ENCODE measurements at regions not wholly inside any gene's neighbourhood (a gene's known extent, or its start where the extent isn't known, plus 50 kb on each side); places are given as distances from the start of the nearest gene placed in this dataset.
"Not testable (repeated sequence)": the region's sequence is repeated elsewhere in the genome, so short reads cannot be mapped to it uniquely, and the experiment has no call there.

GRCh38 chr7:81233208-81233940 is 314.5 kb upstream of the SEMA3C start:
- Histone ChIP-seq H3K27me3 (ENCODE audit: control insufficient read depth in 5 of 5, insufficient read depth in 4 of 5, low read length in 5 of 5) (no peaks in the 10 kb centered on the region), H3K4me3 (ENCODE audit: low read depth in 1 of 5, low read length in 5 of 5) (no peak overlapping the region), H3K9me3 (ENCODE audit: control insufficient read depth in 5 of 5, low read length in 5 of 5) (no peaks in the 10 kb centered on the region), H3K4me1 (ENCODE audit: control insufficient read depth in 5 of 5, insufficient read depth in 5 of 5, low read length in 5 of 5) (no peaks in the 10 kb centered on the region), H3K9ac (ENCODE audit: low read length in 5 of 5) (no peak overlapping the region), H3K27ac (ENCODE audit: low read depth, low read length) (no peak overlapping the region), H3K36me3 (ENCODE audit: control insufficient read depth in 5 of 5, insufficient read depth in 5 of 5, low read length in 5 of 5) (no peaks in the 10 kb centered on the region)

- H3K9ac ChIP-seq (ENCODE audit: low read length in 5 of 5): no peak overlapping the region
- no peaks in the 10 kb centered on the region for H3K36me3 ChIP-seq (ENCODE audit: control insufficient read depth in 5 of 5, insufficient read depth in 5 of 5, low read length in 5 of 5)
- no peaks in the 10 kb centered on the region for H3K4me1 ChIP-seq (ENCODE audit: control insufficient read depth in 5 of 5, insufficient read depth in 5 of 5, low read length in 5 of 5)
- H3K4me3 ChIP-seq (ENCODE audit: low read depth in 1 of 5, low read length in 5 of 5): no peak overlapping the region
- H3K27ac ChIP-seq (ENCODE audit: low read depth, low read length): no peak overlapping the region
- no peaks in the 10 kb centered on the region for H3K9me3 ChIP-seq (ENCODE audit: control insufficient read depth in 5 of 5, low read length in 5 of 5)
- no peaks in the 10 kb centered on the region for H3K27me3 ChIP-seq (ENCODE audit: control insufficient read depth in 5 of 5, insufficient read depth in 4 of 5, low read length in 5 of 5)
Observed at GRCh38 chr7:81232084-81232799, 313.4 kb upstream of the SEMA3C start.

GRCh38 chr7:81231301-81231838 is 312.5 kb upstream of the SEMA3C start:
- no peaks in the 10 kb centered on the region for H3K4me1 ChIP-seq (ENCODE audit: control insufficient read depth in 5 of 5, insufficient read depth in 5 of 5, low read length in 5 of 5)

GRCh38 chr7:81226234-81226633 is 307.4 kb upstream of the SEMA3C start:
- Histone ChIP-seq H3K9me3 (ENCODE audit: control insufficient read depth in 5 of 5, low read length in 5 of 5) (peaks cover 0 to 10% (median 4%) of the 10 kb centered on the region in 5 donors), H3K9ac (ENCODE audit: low read length in 5 of 5) (no peak overlapping the region), H3K4me3 (ENCODE audit: low read depth in 1 of 5, low read length in 5 of 5) (no peak overlapping the region), H3K27ac (ENCODE audit: low read depth, low read length) (no peak overlapping the region), H3K4me1 (ENCODE audit: control insufficient read depth in 5 of 5, insufficient read depth in 5 of 5, low read length in 5 of 5) (no peaks in the 10 kb centered on the region), H3K36me3 (ENCODE audit: control insufficient read depth in 5 of 5, insufficient read depth in 5 of 5, low read length in 5 of 5) (no peaks in the 10 kb centered on the region), H3K27me3 (ENCODE audit: control insufficient read depth in 5 of 5, insufficient read depth in 4 of 5, low read length in 5 of 5) (no peaks in the 10 kb centered on the region)

More at GRCh38 chr7:81231301-81231838, 312.5 kb upstream of the SEMA3C start:
- Histone ChIP-seq H3K9ac (ENCODE audit: low read length in 5 of 5) (no peak overlapping the region), H3K36me3 (ENCODE audit: control insufficient read depth in 5 of 5, insufficient read depth in 5 of 5, low read length in 5 of 5) (no peaks in the 10 kb centered on the region), H3K4me3 (ENCODE audit: low read depth in 1 of 5, low read length in 5 of 5) (no peak overlapping the region), H3K27ac (ENCODE audit: low read depth, low read length) (no peak overlapping the region), H3K27me3 (ENCODE audit: control insufficient read depth in 5 of 5, insufficient read depth in 4 of 5, low read length in 5 of 5) (no peaks in the 10 kb centered on the region), H3K9me3 (ENCODE audit: control insufficient read depth in 5 of 5, low read length in 5 of 5) (no peaks in the 10 kb centered on the region)

- not testable (repeated sequence) for H3K27me3 ChIP-seq (ENCODE audit: control insufficient read depth in 5 of 5, insufficient read depth in 4 of 5, low read length in 5 of 5); H3K9ac ChIP-seq (ENCODE audit: low read length in 5 of 5); H3K9me3 ChIP-seq (ENCODE audit: control insufficient read depth in 5 of 5, low read length in 5 of 5); H3K4me1 ChIP-seq (ENCODE audit: control insufficient read depth in 5 of 5, insufficient read depth in 5 of 5, low read length in 5 of 5); H3K36me3 ChIP-seq (ENCODE audit: control insufficient read depth in 5 of 5, insufficient read depth in 5 of 5, low read length in 5 of 5); H3K27ac ChIP-seq (ENCODE audit: low read depth, low read length); H3K4me3 ChIP-seq (ENCODE audit: low read depth in 1 of 5, low read length in 5 of 5)
Observed at GRCh38 chr7:81222692-81223091, 303.8 kb upstream of the SEMA3C start.

GRCh38 chr7:81221527-81222217 is 302.8 kb upstream of the SEMA3C start:
- no peaks in the 10 kb centered on the region for H3K36me3 ChIP-seq (ENCODE audit: control insufficient read depth in 5 of 5, insufficient read depth in 5 of 5, low read length in 5 of 5)
- H3K27ac ChIP-seq (ENCODE audit: low read depth, low read length): no peak overlapping the region
- no peaks in the 10 kb centered on the region for H3K27me3 ChIP-seq (ENCODE audit: control insufficient read depth in 5 of 5, insufficient read depth in 4 of 5, low read length in 5 of 5)
- peaks cover 0 to 10% (median 4%) of the 10 kb centered on the region in 5 donors for H3K9me3 ChIP-seq (ENCODE audit: control insufficient read depth in 5 of 5, low read length in 5 of 5)
- no peak overlapping the region for H3K9ac ChIP-seq (ENCODE audit: low read length in 5 of 5)
- no peak overlapping the region for H3K4me3 ChIP-seq (ENCODE audit: low read depth in 1 of 5, low read length in 5 of 5)
- no peaks in the 10 kb centered on the region for H3K4me1 ChIP-seq (ENCODE audit: control insufficient read depth in 5 of 5, insufficient read depth in 5 of 5, low read length in 5 of 5)

GRCh38 chr7:81218480-81219106 is 299.7 kb upstream of the SEMA3C start:
- Histone ChIP-seq H3K4me3 (ENCODE audit: low read depth in 1 of 5, low read length in 5 of 5) (no peak overlapping the region), H3K9me3 (ENCODE audit: control insufficient read depth in 5 of 5, low read length in 5 of 5) (peaks cover 0 to under 1% (median 0%) of the 10 kb centered on the region in 5 donors), H3K27ac (ENCODE audit: low read depth, low read length) (no peak overlapping the region), H3K4me1 (ENCODE audit: control insufficient read depth in 5 of 5, insufficient read depth in 5 of 5, low read length in 5 of 5) (no peaks in the 10 kb centered on the region), H3K9ac (ENCODE audit: low read length in 5 of 5) (no peak overlapping the region), H3K36me3 (ENCODE audit: control insufficient read depth in 5 of 5, insufficient read depth in 5 of 5, low read length in 5 of 5) (no peaks in the 10 kb centered on the region), H3K27me3 (ENCODE audit: control insufficient read depth in 5 of 5, insufficient read depth in 4 of 5, low read length in 5 of 5) (no peaks in the 10 kb centered on the region)

- no peaks in the 10 kb centered on the region for H3K4me1 ChIP-seq (ENCODE audit: control insufficient read depth in 5 of 5, insufficient read depth in 5 of 5, low read length in 5 of 5)
Observed at GRCh38 chr7:81213394-81213793, 294.5 kb upstream of the SEMA3C start.

GRCh38 chr7:81211934-81212320 is 293.1 kb upstream of the SEMA3C start:
- Histone ChIP-seq H3K9ac (ENCODE audit: low read length in 5 of 5) (no peak overlapping the region), H3K4me1 (ENCODE audit: control insufficient read depth in 5 of 5, insufficient read depth in 5 of 5, low read length in 5 of 5) (no peaks in the 10 kb centered on the region), H3K9me3 (ENCODE audit: control insufficient read depth in 5 of 5, low read length in 5 of 5) (no peaks in the 10 kb centered on the region), H3K27me3 (ENCODE audit: control insufficient read depth in 5 of 5, insufficient read depth in 4 of 5, low read length in 5 of 5) (no peaks in the 10 kb centered on the region), H3K27ac (ENCODE audit: low read depth, low read length) (no peak overlapping the region), H3K36me3 (ENCODE audit: control insufficient read depth in 5 of 5, insufficient read depth in 5 of 5, low read length in 5 of 5) (no peaks in the 10 kb centered on the region), H3K4me3 (ENCODE audit: low read depth in 1 of 5, low read length in 5 of 5) (no peak overlapping the region)

More at GRCh38 chr7:81213394-81213793, 294.5 kb upstream of the SEMA3C start:
- H3K27me3 ChIP-seq (ENCODE audit: control insufficient read depth in 5 of 5, insufficient read depth in 4 of 5, low read length in 5 of 5): no peaks in the 10 kb centered on the region
- H3K9ac ChIP-seq (ENCODE audit: low read length in 5 of 5): no peak overlapping the region
- no peaks in the 10 kb centered on the region for H3K9me3 ChIP-seq (ENCODE audit: control insufficient read depth in 5 of 5, low read length in 5 of 5)
- H3K36me3 ChIP-seq (ENCODE audit: control insufficient read depth in 5 of 5, insufficient read depth in 5 of 5, low read length in 5 of 5): no peaks in the 10 kb centered on the region
- H3K27ac ChIP-seq (ENCODE audit: low read depth, low read length): no peak overlapping the region
- no peak overlapping the region for H3K4me3 ChIP-seq (ENCODE audit: low read depth in 1 of 5, low read length in 5 of 5)
